ENCODE measurements at regions not wholly inside any gene's neighbourhood (a gene's known extent, or its start where the extent isn't known, plus 50 kb on each side); places are given as distances from the start of the nearest gene placed in this dataset.

GRCh38 chr14:95382747-95383146 lies 63.0 kb upstream of the CLMN start:
- no peak for DNase-seq

GRCh38 chr14:95381726-95382125 lies 62.0 kb upstream of the CLMN start:
- no peak for DNase-seq

- DNase-seq, result no peak
Measured at GRCh38 chr14:95380350-95381042, 60.8 kb upstream of the CLMN start.

- no peak for DNase-seq
Measured at GRCh38 chr14:95379634-95380033, 59.9 kb upstream of the CLMN start.

- no peak for DNase-seq
Measured at GRCh38 chr14:95375539-95376109, 55.9 kb upstream of the CLMN start.

GRCh38 chr14:95374239-95374997 lies 54.7 kb upstream of the CLMN start:
- no peak for DNase-seq

- DNase-seq, result no peak
Measured at GRCh38 chr14:95370076-95370475, 50.4 kb upstream of the CLMN start.
